AG04450 (cell line): ENCODE measurements at regions not wholly inside any gene's neighbourhood (a gene's known extent, or its start where the extent isn't known, plus 50 kb on each side); places are given as distances from the start of the nearest gene placed in this dataset.
A peak's percentile ranks its signal among the peaks of the same experiment; 100 is the strongest.
"Not testable (repeated sequence)": the region's sequence is repeated elsewhere in the genome, so short reads cannot be mapped to it uniquely, and the experiment has no call there.

Experiments
- CTCF ChIA-PET: fragments of 300-600, 350-600 bp; formaldehyde crosslinking; extraction: SDS; loops from one replicate; lab custom pipeline; 2022; ENCODE audit warnings: antibody characterized with exemption, inconsistent platforms; lab: Charles Lee
- POLR2A ChIA-PET: fragments of 350-600 bp; formaldehyde crosslinking; extraction: SDS; loops from one replicate; lab custom pipeline; 2021; ENCODE audit warnings: antibody characterized with exemption, inconsistent platforms; lab: Yijun Ruan, JAX
- DNase-seq: peaks from one replicate; pipeline ENCODE4 v3.0.0-alpha.2; 2011; ENCODE audit warnings: low read depth, low spot score
- H3K27ac ChIP-seq: one replicate; pipeline ENCODE4 v1.5.1; 2012; ENCODE audit warnings: low read depth, low read length, control low read depth
- H3K27me3 ChIP-seq: one replicate; pipeline ENCODE4 v1.6.0; 2012; ENCODE audit warnings: low read length; ENCODE audit not compliant: control insufficient read depth, insufficient read depth
- H3K4me3 ChIP-seq: 2 replicates; pipeline ENCODE4 v1.5.1; 2011; ENCODE audit warnings: mild to moderate bottlenecking, low read depth, low read length, control low read depth
- H3K9me3 ChIP-seq: 2 replicates; pipeline ENCODE4 v1.5.1; 2012; ENCODE audit warnings: low read length; ENCODE audit not compliant: control insufficient read depth, insufficient read depth
- CTCF ChIP-seq: IDR thresholded peaks from 2 replicates; pipeline ENCODE4 v1.5.1; 2011; ENCODE audit warnings: low read depth, low read length, control low read depth, inconsistent platforms

- H3K27me3 ChIP-seq, H3K9me3 ChIP-seq, DNase-seq, CTCF ChIA-PET, H3K4me3 ChIP-seq, H3K27ac ChIP-seq, POLR2A ChIA-PET: not testable (repeated sequence)
- peak; percentile 12; the same call in 1 of the 2 replicates for TF ChIP-seq CTCF
Measured at GRCh38 chr4:118539412-118540077, 145.6 kb upstream of the METTL14 start.

GRCh38 chr4:118556576-118556975 is 128.6 kb upstream of the METTL14 start:
- CTCF ChIA-PET, H3K27ac ChIP-seq, POLR2A ChIA-PET, H3K4me3 ChIP-seq, H3K9me3 ChIP-seq, DNase-seq, H3K27me3 ChIP-seq: not testable (repeated sequence)

- ChIA-PET CTCF (no interaction called here), POLR2A (no interaction called here)
- Histone ChIP-seq H3K27me3 (no peaks in the 10 kb centered on the region), H3K9me3 (no peaks in the 10 kb centered on the region), H3K27ac (no peak overlapping the region), H3K4me3 (no peak overlapping the region)
- no peak for TF ChIP-seq CTCF
- DNase-seq, result no peak
Measured at GRCh38 chr4:118557298-118557851, 127.8 kb upstream of the METTL14 start.

- CTCF ChIA-PET, H3K4me3 ChIP-seq, H3K27me3 ChIP-seq, H3K27ac ChIP-seq, DNase-seq, H3K9me3 ChIP-seq, POLR2A ChIA-PET: not testable (repeated sequence)
Measured at GRCh38 chr4:118558188-118558587, 127.0 kb upstream of the METTL14 start.

- H3K4me3 ChIP-seq, CTCF ChIA-PET, H3K9me3 ChIP-seq, POLR2A ChIA-PET, H3K27ac ChIP-seq, H3K27me3 ChIP-seq, DNase-seq: not testable (repeated sequence)
Measured at GRCh38 chr4:118561559-118561958, 123.6 kb upstream of the METTL14 start.

- H3K9me3 ChIP-seq, H3K27ac ChIP-seq, POLR2A ChIA-PET, DNase-seq, H3K27me3 ChIP-seq, CTCF ChIA-PET, H3K4me3 ChIP-seq: not testable (repeated sequence)
Measured at GRCh38 chr4:118566003-118566513, 119.1 kb upstream of the METTL14 start.

GRCh38 chr4:118572991-118573390 is 112.2 kb upstream of the METTL14 start:
- DNase-seq, H3K27me3 ChIP-seq, POLR2A ChIA-PET, H3K4me3 ChIP-seq, H3K9me3 ChIP-seq, H3K27ac ChIP-seq, CTCF ChIA-PET: not testable (repeated sequence)

GRCh38 chr4:118574251-118574913 is 110.8 kb upstream of the METTL14 start:
- DNase-seq, CTCF ChIA-PET, H3K27me3 ChIP-seq, H3K27ac ChIP-seq, H3K4me3 ChIP-seq, POLR2A ChIA-PET, H3K9me3 ChIP-seq: not testable (repeated sequence)

- H3K27ac ChIP-seq, CTCF ChIA-PET, POLR2A ChIA-PET, H3K4me3 ChIP-seq, H3K9me3 ChIP-seq, DNase-seq, H3K27me3 ChIP-seq: not testable (repeated sequence)
Measured at GRCh38 chr4:118575057-118575456, 110.1 kb upstream of the METTL14 start.

- H3K27ac ChIP-seq, POLR2A ChIA-PET: not testable (repeated sequence)
Measured at GRCh38 chr4:118575726-118576125, 109.5 kb upstream of the METTL14 start.

More at GRCh38 chr4:118575726-118576125, 109.5 kb upstream of the METTL14 start:
- DNase-seq, H3K9me3 ChIP-seq, CTCF ChIA-PET, H3K27me3 ChIP-seq, H3K4me3 ChIP-seq: not testable (repeated sequence)
